Choroid plexus epithelial cell (primary cell): ENCODE measurements at regions not wholly inside any gene's neighbourhood (a gene's known extent, or its start where the extent isn't known, plus 50 kb on each side); places are given as distances from the start of the nearest gene placed in this dataset.

Experiments
- DNase-seq: peaks from one replicate; pipeline ENCODE4 v3.0.0-alpha.2; 2010; ENCODE audit warnings: low read depth
- H3K4me3 ChIP-seq: 2 replicates; pipeline ENCODE4 v1.5.1; 2011; ENCODE audit warnings: low read depth, mild to moderate bottlenecking, control low read depth, low read length, moderate library complexity
- TF ChIP-seq, protein P1 (sequence below): conservative IDR thresholded peaks from 2 replicates; pipeline ENCODE4 v1.5.1; 2011; ENCODE audit warnings: low read depth, mild to moderate bottlenecking, control low read depth, inconsistent platforms, low read length, moderate library complexity

GRCh38 chr20:55449091-55449490, 556.2 kb downstream of the CBLN4 start:
- no peak overlapping the region for H3K4me3 ChIP-seq
- DNase-seq: no peak
- TF ChIP-seq, protein P1, sequence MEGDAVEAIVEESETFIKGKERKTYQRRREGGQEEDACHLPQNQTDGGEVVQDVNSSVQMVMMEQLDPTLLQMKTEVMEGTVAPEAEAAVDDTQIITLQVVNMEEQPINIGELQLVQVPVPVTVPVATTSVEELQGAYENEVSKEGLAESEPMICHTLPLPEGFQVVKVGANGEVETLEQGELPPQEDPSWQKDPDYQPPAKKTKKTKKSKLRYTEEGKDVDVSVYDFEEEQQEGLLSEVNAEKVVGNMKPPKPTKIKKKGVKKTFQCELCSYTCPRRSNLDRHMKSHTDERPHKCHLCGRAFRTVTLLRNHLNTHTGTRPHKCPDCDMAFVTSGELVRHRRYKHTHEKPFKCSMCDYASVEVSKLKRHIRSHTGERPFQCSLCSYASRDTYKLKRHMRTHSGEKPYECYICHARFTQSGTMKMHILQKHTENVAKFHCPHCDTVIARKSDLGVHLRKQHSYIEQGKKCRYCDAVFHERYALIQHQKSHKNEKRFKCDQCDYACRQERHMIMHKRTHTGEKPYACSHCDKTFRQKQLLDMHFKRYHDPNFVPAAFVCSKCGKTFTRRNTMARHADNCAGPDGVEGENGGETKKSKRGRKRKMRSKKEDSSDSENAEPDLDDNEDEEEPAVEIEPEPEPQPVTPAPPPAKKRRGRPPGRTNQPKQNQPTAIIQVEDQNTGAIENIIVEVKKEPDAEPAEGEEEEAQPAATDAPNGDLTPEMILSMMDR: no peak

DNA sequence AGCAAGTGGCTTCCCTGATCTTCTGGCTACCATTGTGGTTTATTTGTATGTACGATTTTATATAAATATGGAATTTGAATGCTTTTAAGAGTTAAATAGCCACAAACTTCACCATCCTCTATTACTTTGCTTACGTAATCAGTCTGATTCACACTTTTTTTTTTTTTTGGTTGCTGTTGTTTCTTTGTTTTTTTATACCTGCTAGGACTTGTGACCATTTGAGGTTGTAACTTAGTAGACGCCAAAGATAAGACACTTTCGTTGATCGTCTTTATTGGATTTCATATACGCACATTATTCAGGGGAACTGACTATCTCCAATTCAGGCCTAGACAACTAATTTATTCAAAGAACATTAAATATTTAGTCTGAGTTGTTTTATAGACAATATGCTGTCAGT, 559.0 kb downstream of the CBLN4 start:
- DNase-seq: no peak
- no peak overlapping the region for H3K4me3 ChIP-seq
- TF ChIP-seq, protein P1: no peak

GRCh38 chr20:55439070-55439469, 566.2 kb downstream of the CBLN4 start:
- H3K4me3 ChIP-seq: no peak overlapping the region
- no peak for DNase-seq
- TF ChIP-seq, protein P1: no peak

GRCh38 chr20:55437798-55438415, 567.4 kb downstream of the CBLN4 start:
- TF ChIP-seq, protein P1: no peak
- H3K4me3 ChIP-seq: no peak overlapping the region
- no peak for DNase-seq

GRCh38 chr20:55424968-55425367, 580.4 kb downstream of the CBLN4 start:
- H3K4me3 ChIP-seq: no peak overlapping the region
- TF ChIP-seq, protein P1: no peak
- DNase-seq: no peak

DNA sequence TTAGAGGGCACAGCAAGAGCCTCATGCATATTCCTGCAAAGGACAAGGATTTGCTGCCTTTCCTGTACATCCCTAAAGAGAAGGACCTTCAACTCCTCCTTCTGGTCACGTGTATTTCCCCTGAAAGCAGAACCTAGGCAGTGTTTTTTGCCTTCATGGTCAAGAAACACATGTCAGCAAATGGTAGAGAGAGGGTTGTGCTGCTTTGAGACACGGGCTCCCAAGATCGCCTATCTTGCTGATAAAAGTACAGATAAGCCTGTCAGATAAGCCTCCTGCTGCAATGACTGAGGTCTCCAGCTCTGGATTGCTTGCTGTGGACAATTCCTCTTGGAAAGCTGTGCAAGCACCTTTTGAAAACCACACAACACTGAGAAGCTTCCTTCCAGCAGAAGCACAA, 580.8 kb downstream of the CBLN4 start:
- H3K4me3 ChIP-seq: no peak overlapping the region
- no peak for DNase-seq
- TF ChIP-seq, protein P1: no peak

DNA sequence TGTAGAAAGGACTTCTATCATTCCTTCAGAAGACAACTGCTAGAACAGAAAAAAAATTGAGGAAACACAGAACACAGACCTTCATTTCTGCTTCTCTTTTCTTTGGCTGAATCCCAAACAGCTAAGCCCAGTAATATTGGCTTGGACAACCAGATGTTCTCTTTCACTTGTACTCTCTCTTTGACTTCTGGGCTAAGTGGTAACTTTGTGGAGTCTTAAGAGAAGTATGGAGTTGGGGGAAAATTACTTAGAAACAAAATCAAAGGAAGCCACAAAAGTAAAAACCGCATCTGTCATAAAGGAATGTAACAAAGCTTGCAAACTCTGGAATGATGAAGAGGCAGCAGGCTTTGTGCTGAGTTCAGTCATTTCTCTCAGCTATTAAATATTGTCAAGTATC, 587.5 kb downstream of the CBLN4 start:
- DNase-seq: no peak
- TF ChIP-seq, protein P1: no peak
- H3K4me3 ChIP-seq: no peak overlapping the region
